ENCODE measurements at regions not wholly inside any gene's neighbourhood (a gene's known extent, or its start where the extent isn't known, plus 50 kb on each side); places are given as distances from the start of the nearest gene placed in this dataset.

- no peak for DNase-seq (ENCODE audit: low read depth in 3 of 3, low spot score in 2 of 3)
Measured at GRCh38 chr14:94685166-94685581, 73.0 kb downstream of the SERPINA3 start.

GRCh38 chr14:94682736-94683135 lies 70.5 kb downstream of the SERPINA3 start:
- no peak for DNase-seq (ENCODE audit: low read depth in 3 of 3, low spot score in 2 of 3)

- DNase-seq (ENCODE audit: low read depth in 3 of 3, low spot score in 2 of 3) = no peak
Measured at GRCh38 chr14:94682061-94682516, 69.9 kb downstream of the SERPINA3 start.

GRCh38 chr14:94681300-94682060 lies 69.3 kb downstream of the SERPINA3 start:
- no peak for DNase-seq (ENCODE audit: low read depth in 3 of 3, low spot score in 2 of 3)

GRCh38 chr14:94680862-94681288 lies 68.7 kb downstream of the SERPINA3 start:
- no peak for DNase-seq (ENCODE audit: low read depth in 3 of 3, low spot score in 2 of 3)

GRCh38 chr14:94679937-94680861 lies 68.0 kb downstream of the SERPINA3 start:
- no peak for DNase-seq (ENCODE audit: low read depth in 3 of 3, low spot score in 2 of 3)

GRCh38 chr14:94679106-94679810 lies 67.1 kb downstream of the SERPINA3 start:
- no peak for DNase-seq (ENCODE audit: low read depth in 3 of 3, low spot score in 2 of 3)

- no peak for DNase-seq (ENCODE audit: low read depth in 3 of 3, low spot score in 2 of 3)
Measured at GRCh38 chr14:94677747-94678146, 65.6 kb downstream of the SERPINA3 start.

GRCh38 chr14:94677213-94677612 lies 65.0 kb downstream of the SERPINA3 start:
- no peak for DNase-seq (ENCODE audit: low read depth in 3 of 3, low spot score in 2 of 3)

- no peak for DNase-seq (ENCODE audit: low read depth in 3 of 3, low spot score in 2 of 3)
Measured at GRCh38 chr14:94676495-94677185, 64.4 kb downstream of the SERPINA3 start.

GRCh38 chr14:94675036-94675435 lies 62.8 kb downstream of the SERPINA3 start:
- no peak for DNase-seq (ENCODE audit: low read depth in 3 of 3, low spot score in 2 of 3)

GRCh38 chr14:94673781-94674231 lies 61.6 kb downstream of the SERPINA3 start:
- no peak for DNase-seq (ENCODE audit: low read depth in 3 of 3, low spot score in 2 of 3)
